HG03565 (cell line): ENCODE measurements at regions not wholly inside any gene's neighbourhood (a gene's known extent, or its start where the extent isn't known, plus 50 kb on each side); places are given as distances from the start of the nearest gene placed in this dataset.
A peak's percentile ranks its signal among the peaks of the same experiment; 100 is the strongest.

ENCODE experiments used
- ATAC-seq: cut with Tn5 transposase; IDR thresholded peaks from one replicate; pipeline ENCODE4 v1.9.1; 2021; ENCODE audit warnings: mild to moderate bottlenecking, moderate library complexity; ENCODE audit not compliant: unreplicated experiment

- no peak for ATAC-seq
These were observed 376.4 kb downstream of the FGF9 start for GRCh38 chr13:22047082-22047784.

GRCh38 chr13:22047785-22048104 is 376.9 kb downstream of the FGF9 start:
- no peak for ATAC-seq

GRCh38 chr13:22049384-22049783 is 378.5 kb downstream of the FGF9 start:
- no peak for ATAC-seq

- ATAC-seq: no peak
These were observed 380.2 kb downstream of the FGF9 start for GRCh38 chr13:22050951-22051563.

GRCh38 chr13:22053053-22053452 is 382.2 kb downstream of the FGF9 start:
- ATAC-seq: no peak

GRCh38 chr13:22055259-22055658 is 384.4 kb downstream of the FGF9 start:
- ATAC-seq: no peak

GRCh38 chr13:22060187-22060586 is 389.3 kb downstream of the FGF9 start:
- no peak for ATAC-seq

GRCh38 chr13:22061371-22061805 is 390.5 kb downstream of the FGF9 start:
- peak; percentile 55 for ATAC-seq

- ATAC-seq: peak; percentile 47
These were observed 391.0 kb downstream of the FGF9 start for GRCh38 chr13:22061806-22062391.

GRCh38 chr13:22062478-22063205 is 391.8 kb downstream of the FGF9 start:
- ATAC-seq: no peak

GRCh38 chr13:22063416-22064124 is 392.7 kb downstream of the FGF9 start:
- no peak for ATAC-seq

- ATAC-seq: no peak
These were observed 394.2 kb downstream of the FGF9 start for GRCh38 chr13:22064854-22065620.

GRCh38 chr13:22073718-22074117 is 402.8 kb downstream of the FGF9 start:
- peak; percentile 66 for ATAC-seq

- ATAC-seq: no peak
These were observed 403.5 kb downstream of the FGF9 start for GRCh38 chr13:22074403-22074802.

- ATAC-seq: peak; percentile 43
These were observed 405.8 kb downstream of the FGF9 start for GRCh38 chr13:22076658-22077057.

GRCh38 chr13:22077205-22077683 is 406.4 kb downstream of the FGF9 start:
- ATAC-seq: no peak

GRCh38 chr13:22077764-22078163 is 406.9 kb downstream of the FGF9 start:
- no peak for ATAC-seq

- no peak for ATAC-seq
These were observed 409.1 kb downstream of the FGF9 start for GRCh38 chr13:22079961-22080360.

GRCh38 chr13:22080832-22081231 is 410.0 kb downstream of the FGF9 start:
- ATAC-seq: no peak

- ATAC-seq: no peak
These were observed 410.6 kb downstream of the FGF9 start for GRCh38 chr13:22081430-22081829.
